ENCODE measurements at regions not wholly inside any gene's neighbourhood (a gene's known extent, or its start where the extent isn't known, plus 50 kb on each side); places are given as distances from the start of the nearest gene placed in this dataset.
"Not testable (repeated sequence)": the region's sequence is repeated elsewhere in the genome, so short reads cannot be mapped to it uniquely, and the experiment has no call there.

- not testable (repeated sequence) for TF ChIP-seq CTCF (IDR thresholded peaks at IDR 0.05; ENCODE audit: insufficient read depth, low read length); GABPA (IDR thresholded peaks at IDR 0.05; ENCODE audit: low read depth); REST (IDR thresholded peaks at IDR 0.05; ENCODE audit: insufficient replicate concordance, low read depth); POLR2AphosphoS5 (IDR thresholded peaks at IDR 0.05; ENCODE audit: low read depth); SPI1 (IDR thresholded peaks at IDR 0.05; ENCODE audit: borderline replicate concordance, low read depth)
Measured at GRCh38 chr9:62874745-62875599, 1685.1 kb downstream of the SPATA31A7 start.

Measured in HL-60 (cell line).